ELR (cell line): ENCODE measurements at regions not wholly inside any gene's neighbourhood (a gene's known extent, or its start where the extent isn't known, plus 50 kb on each side); places are given as distances from the start of the nearest gene placed in this dataset.
A peak's percentile ranks its signal among the peaks of the same experiment; 100 is the strongest.
"Not testable (repeated sequence)": the region's sequence is repeated elsewhere in the genome, so short reads cannot be mapped to it uniquely, and the experiment has no call there.

Source experiments
- DNase-seq: peaks from one replicate; pipeline ENCODE4 v3.0.0-alpha.2; 2015; ENCODE audit warnings: low read depth

- DNase-seq, result no peak
These were observed 211.6 kb upstream of the PTBP2 start for GRCh38 chr1:96509951-96510350.

GRCh38 chr1:96510391-96510790 is 211.2 kb upstream of the PTBP2 start:
- DNase-seq, result no peak

GRCh38 chr1:96510911-96511310 is 210.7 kb upstream of the PTBP2 start:
- no peak for DNase-seq

GRCh38 chr1:96513136-96513535 is 208.4 kb upstream of the PTBP2 start:
- no peak for DNase-seq

- DNase-seq, result no peak
These were observed 206.2 kb upstream of the PTBP2 start for GRCh38 chr1:96515430-96515829.

GRCh38 chr1:96515925-96516324 is 205.7 kb upstream of the PTBP2 start:
- no peak for DNase-seq

GRCh38 chr1:96519851-96520578 is 201.6 kb upstream of the PTBP2 start:
- DNase-seq, result no peak

GRCh38 chr1:96520579-96520947 is 201.0 kb upstream of the PTBP2 start:
- DNase-seq, result no peak

GRCh38 chr1:96521010-96521409 is 200.6 kb upstream of the PTBP2 start:
- no peak for DNase-seq

GRCh38 chr1:96521994-96522760 is 199.4 kb upstream of the PTBP2 start:
- DNase-seq, result peak; percentile 74

GRCh38 chr1:96522927-96523326 is 198.7 kb upstream of the PTBP2 start:
- no peak for DNase-seq

- DNase-seq, result peak; percentile 15
These were observed 197.5 kb upstream of the PTBP2 start for GRCh38 chr1:96524100-96524499.

- no peak for DNase-seq
These were observed 195.7 kb upstream of the PTBP2 start for GRCh38 chr1:96525657-96526557.

- not testable (repeated sequence) for DNase-seq
These were observed 192.9 kb upstream of the PTBP2 start for GRCh38 chr1:96528672-96529071.

- no peak for DNase-seq
These were observed 187.8 kb upstream of the PTBP2 start for GRCh38 chr1:96533820-96534219.

GRCh38 chr1:96536581-96536980 is 185.0 kb upstream of the PTBP2 start:
- DNase-seq, result peak; percentile 10

GRCh38 chr1:96538111-96538641 is 183.4 kb upstream of the PTBP2 start:
- peak; percentile 47 for DNase-seq

- DNase-seq, result peak; percentile 49
These were observed 182.7 kb upstream of the PTBP2 start for GRCh38 chr1:96538883-96539282.

- DNase-seq, result no peak
These were observed 180.1 kb upstream of the PTBP2 start for GRCh38 chr1:96541491-96541890.

- DNase-seq, result no peak
These were observed 177.3 kb upstream of the PTBP2 start for GRCh38 chr1:96544051-96544830.

- no peak for DNase-seq
These were observed 176.8 kb upstream of the PTBP2 start for GRCh38 chr1:96544831-96545221.
